Cardiac muscle cell (in vitro differentiated cells and primary cell): ENCODE measurements at regions not wholly inside any gene's neighbourhood (a gene's known extent, or its start where the extent isn't known, plus 50 kb on each side); places are given as distances from the start of the nearest gene placed in this dataset.

ENCODE experiments used
- DNase-seq, 2 donors: peaks; one replicate each; pipeline versions ENCODE4 v3.0.0 to v3.0.0-alpha.2; 2010 to 2017; ENCODE audit warnings: low read depth in 1 of 2, low spot score in 1 of 2
- H3K27ac ChIP-seq: fragments of 200-600 bp; sonication (generic); 2 replicates; pipeline ENCODE4 v1.5.1; 2016
- H3K27me3 ChIP-seq: fragments of 200-600 bp; sonication (generic); 2 replicates; pipeline ENCODE4 v1.6.0; 2016; ENCODE audit warnings: control low read depth
- H3K36me3 ChIP-seq: fragments of 200-600 bp; sonication (generic); 2 replicates; pipeline ENCODE4 v1.5.1; 2016; ENCODE audit warnings: control low read depth
- H3K4me1 ChIP-seq: fragments of 200-600 bp; sonication (generic); 2 replicates; pipeline ENCODE4 v1.8.1; 2017; ENCODE audit warnings: low read depth, mild to moderate bottlenecking, mixed run types
- H3K4me3 ChIP-seq: fragments of 200-600 bp; sonication (generic); 2 replicates; pipeline ENCODE4 v1.5.1; 2016; ENCODE audit warnings: mild to moderate bottlenecking
- H3K9me3 ChIP-seq: fragments of 200-600 bp; sonication (generic); 2 replicates; pipeline ENCODE4 v1.5.1; 2017; ENCODE audit warnings: low read depth, mild to moderate bottlenecking, control low read depth
- CTCF ChIP-seq: IDR thresholded peaks from 2 replicates; pipeline ENCODE4 v1.5.1; 2012; ENCODE audit warnings: low read depth, mild to moderate bottlenecking, low read length

GRCh38 chr12:25653487-25654175 lies 100.5 kb upstream of the LMNTD1 start:
- Histone ChIP-seq H3K4me3 (no peak overlapping the region), H3K27me3 (no peaks in the 10 kb centered on the region), H3K36me3 (no peaks in the 10 kb centered on the region), H3K4me1 (no peaks in the 10 kb centered on the region), H3K9me3 (no peaks in the 10 kb centered on the region), H3K27ac (no peak overlapping the region)
- DNase-seq, result peak in 1 of 2 donors; percentile 14
- no peak for TF ChIP-seq CTCF

GRCh38 chr12:25655702-25656101 lies 102.6 kb upstream of the LMNTD1 start:
- Histone ChIP-seq H3K9me3 (no peaks in the 10 kb centered on the region), H3K36me3 (no peaks in the 10 kb centered on the region), H3K4me3 (no peak overlapping the region), H3K27ac (no peak overlapping the region), H3K4me1 (no peaks in the 10 kb centered on the region), H3K27me3 (no peaks in the 10 kb centered on the region)
- DNase-seq, result no peak
- TF ChIP-seq CTCF, result no peak

- Histone ChIP-seq H3K27ac (no peak overlapping the region), H3K27me3 (no peaks in the 10 kb centered on the region), H3K36me3 (no peaks in the 10 kb centered on the region), H3K4me1 (no peaks in the 10 kb centered on the region), H3K4me3 (no peak overlapping the region), H3K9me3 (no peaks in the 10 kb centered on the region)
- TF ChIP-seq CTCF, result no peak
- no peak for DNase-seq
Measured at GRCh38 chr12:25659621-25660020, 106.5 kb upstream of the LMNTD1 start.

GRCh38 chr12:25670076-25671055 lies 117.3 kb upstream of the LMNTD1 start:
- DNase-seq, result peak in 1 of 2 donors; percentile 27
- Histone ChIP-seq H3K36me3 (no peaks in the 10 kb centered on the region), H3K4me1 (peaks cover 6% of the 10 kb centered on the region), H3K27ac (no peak overlapping the region), H3K27me3 (no peaks in the 10 kb centered on the region), H3K4me3 (no peak overlapping the region), H3K9me3 (no peaks in the 10 kb centered on the region)
- TF ChIP-seq CTCF, result no peak

- no peak for TF ChIP-seq CTCF
- H3K4me3 ChIP-seq, result no peak overlapping the region
- no peaks in the 10 kb centered on the region for H3K27me3 ChIP-seq
- H3K4me1 ChIP-seq, result peaks cover under 1% of the 10 kb centered on the region
- peak in 1 of 2 donors; percentile 85 for DNase-seq
- H3K36me3 ChIP-seq, result no peaks in the 10 kb centered on the region
- no peak overlapping the region for H3K27ac ChIP-seq
- no peaks in the 10 kb centered on the region for H3K9me3 ChIP-seq
Measured at GRCh38 chr12:25675808-25676207, 122.7 kb upstream of the LMNTD1 start.
